BLaER1 treated with 17β-estradiol and CSF1 and Interleukin-3, amounts not matched to agents 10 nM and 100 nM (cell line): ENCODE measurements at regions not wholly inside any gene's neighbourhood (a gene's known extent, or its start where the extent isn't known, plus 50 kb on each side); places are given as distances from the start of the nearest gene placed in this dataset.

Source experiments
- H3K27ac ChIP-seq, 11 experiments: shearing (Covaris generic); formaldehyde crosslinking; 2 replicates each; pipeline ENCODE4 v1.8.1; 2022
- H3K27me3 ChIP-seq, 11 experiments: shearing (Covaris generic); formaldehyde crosslinking; 2 replicates each; pipeline ENCODE4 v1.8.1; 2022
- H3K36me3 ChIP-seq, 11 experiments: shearing (Covaris generic); formaldehyde crosslinking; 2 replicates each; pipeline ENCODE4 v1.8.1; 2022
- H3K4me1 ChIP-seq, 10 experiments: shearing (Covaris generic); formaldehyde crosslinking; 2 replicates each; pipeline ENCODE4 v1.8.1; 2022
- H3K4me2 ChIP-seq, 11 experiments: shearing (Covaris generic); formaldehyde crosslinking; 2 replicates each; pipeline ENCODE4 v1.8.1; 2022
- H3K4me3 ChIP-seq, 10 experiments: shearing (Covaris generic); formaldehyde crosslinking; 2 replicates each; pipeline ENCODE4 v1.8.1; 2022
- H3K9ac ChIP-seq, 11 experiments: shearing (Covaris generic); formaldehyde crosslinking; 2 replicates each; pipeline ENCODE4 v1.8.1; 2022
- H3K9me3 ChIP-seq, 11 experiments: shearing (Covaris generic); formaldehyde crosslinking; replicated peaks in 1 of 11; 2 replicates each; pipeline ENCODE4 v1.8.1; 2022
- H4K20me1 ChIP-seq, 11 experiments: shearing (Covaris generic); formaldehyde crosslinking; 2 replicates each; pipeline ENCODE4 v1.8.1; 2022
- Cebpa-rat ChIP-seq, 11 experiments: shearing (Covaris generic); IDR thresholded peaks; 2 replicates each; pipeline ENCODE4 v1.8.1; 2022

GRCh38 chr3:69650066-69650419 lies 89.2 kb upstream of the MITF start:
- no peak overlapping the region for H3K27ac ChIP-seq
- no peak overlapping the region for H3K9ac ChIP-seq
- H3K4me2 ChIP-seq = peak overlapping the region in 5 of 11 experiments; percentile 42 to 78 (median 71); a peak in 11 of 22 replicates

DNA sequence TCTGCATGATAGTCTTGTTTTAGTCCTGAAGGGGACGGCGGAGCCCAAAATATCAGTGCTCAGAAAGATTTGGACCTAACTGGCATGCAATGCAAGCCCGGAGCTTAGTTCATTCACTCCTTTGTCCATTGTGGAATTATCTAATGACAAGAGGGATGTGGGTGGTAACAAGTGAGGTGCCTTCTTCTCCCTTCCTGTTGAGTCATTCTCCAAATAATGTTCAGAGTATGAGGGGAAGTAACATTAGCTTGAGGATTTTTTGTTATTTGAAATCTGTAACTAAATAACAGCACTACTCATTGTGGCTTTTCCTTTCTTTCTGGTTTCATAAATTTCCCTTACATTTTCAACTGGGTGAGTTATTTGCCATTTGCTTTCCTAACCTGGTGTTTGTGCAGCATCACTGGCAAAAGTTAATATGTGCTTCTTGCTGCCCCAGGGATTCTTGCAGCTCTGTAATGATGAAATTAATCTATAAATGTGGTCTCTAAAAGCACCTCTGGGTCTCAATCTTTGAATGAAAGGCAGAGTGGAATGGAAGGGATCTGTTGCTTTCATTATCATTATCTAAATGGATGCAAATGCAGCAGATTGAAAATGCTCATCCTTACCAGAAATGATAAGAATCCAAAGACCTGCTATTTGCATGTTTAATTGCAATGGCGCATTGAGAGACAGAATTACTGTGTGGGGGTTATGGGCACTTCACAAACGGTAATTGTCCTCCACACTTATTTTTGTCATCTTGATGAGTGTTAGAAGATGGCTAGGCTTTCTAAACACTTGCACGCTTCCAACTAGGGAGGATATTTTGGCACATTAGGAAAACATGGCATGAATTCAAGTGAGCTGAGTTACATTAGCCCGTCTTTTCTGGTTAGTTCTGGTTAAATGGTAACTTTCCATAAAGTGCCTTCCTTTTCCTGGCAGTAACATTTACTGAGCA lies 89.9 kb upstream of the MITF start:
- H3K4me2 ChIP-seq = peak overlapping the region; percentile 42 to 78 (median 70)
- TF ChIP-seq Cebpa-rat (IDR thresholded peaks at IDR 0.05) = no peak
- H3K36me3 ChIP-seq = no peaks in the 10 kb centered on the region
- H3K9me3 ChIP-seq = peaks cover 0 to 7% (median 0%) of the 10 kb centered on the region in 11 experiments; a peak in 4 of 22 replicates
- peaks cover 33 to 70% (median 37%) of the 10 kb centered on the region in 10 experiments for H3K4me1 ChIP-seq
- H3K4me3 ChIP-seq = no peak overlapping the region
- H4K20me1 ChIP-seq = no peaks in the 10 kb centered on the region
- peak overlapping the region in 2 of 11 experiments; percentile 20 to 30; a peak in 3 of 22 replicates for H3K27ac ChIP-seq
- no peak overlapping the region for H3K9ac ChIP-seq
- H3K27me3 ChIP-seq = no peaks in the 10 kb centered on the region

More at GRCh38 chr3:69650066-69650419, 89.2 kb upstream of the MITF start:
- no peak for TF ChIP-seq Cebpa-rat (IDR thresholded peaks at IDR 0.05)
- no peaks in the 10 kb centered on the region for H3K27me3 ChIP-seq
- H3K4me3 ChIP-seq = no peak overlapping the region
- H3K9me3 ChIP-seq = peaks cover 0 to 7% (median 0%) of the 10 kb centered on the region in 11 experiments; a peak in 4 of 22 replicates
- H3K36me3 ChIP-seq = no peaks in the 10 kb centered on the region
- peaks cover 33 to 72% (median 37%) of the 10 kb centered on the region in 10 experiments for H3K4me1 ChIP-seq
- H4K20me1 ChIP-seq = no peaks in the 10 kb centered on the region

- H3K4me3 ChIP-seq = peak overlapping the region in 1 of 10 experiments; percentile 14; a peak in 1 of 20 replicates
- H3K27me3 ChIP-seq = no peaks in the 10 kb centered on the region
- H3K36me3 ChIP-seq = no peaks in the 10 kb centered on the region
- H3K9me3 ChIP-seq = peaks cover 0 to 7% (median 0%) of the 10 kb centered on the region in 11 experiments; a peak in 4 of 22 replicates
- peak overlapping the region; percentile 42 to 78 (median 70) for H3K4me2 ChIP-seq
- no peaks in the 10 kb centered on the region for H4K20me1 ChIP-seq
- H3K4me1 ChIP-seq = peaks cover 33 to 59% (median 35%) of the 10 kb centered on the region in 10 experiments
- peak overlapping the region in 1 of 11 experiments; percentile 7; a peak in 2 of 22 replicates for H3K9ac ChIP-seq
- peak overlapping the region in 9 of 11 experiments; percentile 5 to 52 (median 24); a peak in 11 of 22 replicates for H3K27ac ChIP-seq
- no peak; a peak in 1 of 22 replicates for TF ChIP-seq Cebpa-rat (IDR thresholded peaks at IDR 0.05)
Observed at GRCh38 chr3:69648126-69648525, 91.1 kb upstream of the MITF start.

- Histone ChIP-seq H3K27ac (peak overlapping the region in 9 of 11 experiments; percentile 5 to 52 (median 24); a peak in 10 of 22 replicates), H3K4me2 (peak overlapping the region; percentile 42 to 78 (median 70)), H3K4me3 (peak overlapping the region in 1 of 10 experiments; percentile 14; a peak in 1 of 20 replicates), H3K36me3 (no peaks in the 10 kb centered on the region), H3K27me3 (no peaks in the 10 kb centered on the region), H3K9me3 (peaks cover 0 to 7% (median 0%) of the 10 kb centered on the region in 11 experiments; a peak in 4 of 22 replicates), H3K4me1 (peaks cover 33 to 56% (median 35%) of the 10 kb centered on the region in 10 experiments), H3K9ac (peak overlapping the region in 1 of 11 experiments; percentile 7; a peak in 2 of 22 replicates), H4K20me1 (no peaks in the 10 kb centered on the region)
- TF ChIP-seq Cebpa-rat (IDR thresholded peaks at IDR 0.05) = peak in 4 of 11 experiments; percentile 16 to 55 (median 40); a peak in 5 of 22 replicates
Observed at GRCh38 chr3:69647511-69648110, 91.7 kb upstream of the MITF start.

DNA sequence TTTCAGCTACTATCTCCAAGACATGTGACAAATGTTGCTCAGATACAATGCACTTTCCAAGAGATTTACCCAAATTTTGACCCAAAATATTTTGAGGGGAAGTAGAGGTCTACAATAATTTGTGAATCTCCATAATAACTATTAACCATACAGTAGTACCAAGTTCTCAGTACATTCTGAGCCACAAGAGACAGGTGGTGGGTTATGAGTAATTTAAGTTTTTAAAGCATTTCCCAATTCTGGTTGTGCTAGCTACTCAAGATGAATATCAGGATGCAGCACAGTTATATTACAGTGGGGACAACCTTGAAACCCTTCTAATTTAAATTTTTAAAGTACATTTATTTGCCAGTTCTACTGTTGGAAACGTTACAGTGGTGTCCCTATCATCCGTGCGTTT lies 92.2 kb upstream of the MITF start:
- Histone ChIP-seq H3K4me3 (no peak overlapping the region), H4K20me1 (no peaks in the 10 kb centered on the region), H3K4me2 (peak overlapping the region in 10 of 11 experiments; percentile 1 to 78 (median 68); a peak in 15 of 22 replicates), H3K4me1 (peaks cover 33 to 50% (median 35%) of the 10 kb centered on the region in 10 experiments), H3K27me3 (no peaks in the 10 kb centered on the region), H3K9me3 (peaks cover 0 to 7% (median 0%) of the 10 kb centered on the region in 11 experiments; a peak in 4 of 22 replicates), H3K9ac (no peak overlapping the region), H3K27ac (peak overlapping the region in 2 of 11 experiments; percentile 40 to 52; a peak in 2 of 22 replicates), H3K36me3 (no peaks in the 10 kb centered on the region)
- no peak for TF ChIP-seq Cebpa-rat (IDR thresholded peaks at IDR 0.05)

DNA sequence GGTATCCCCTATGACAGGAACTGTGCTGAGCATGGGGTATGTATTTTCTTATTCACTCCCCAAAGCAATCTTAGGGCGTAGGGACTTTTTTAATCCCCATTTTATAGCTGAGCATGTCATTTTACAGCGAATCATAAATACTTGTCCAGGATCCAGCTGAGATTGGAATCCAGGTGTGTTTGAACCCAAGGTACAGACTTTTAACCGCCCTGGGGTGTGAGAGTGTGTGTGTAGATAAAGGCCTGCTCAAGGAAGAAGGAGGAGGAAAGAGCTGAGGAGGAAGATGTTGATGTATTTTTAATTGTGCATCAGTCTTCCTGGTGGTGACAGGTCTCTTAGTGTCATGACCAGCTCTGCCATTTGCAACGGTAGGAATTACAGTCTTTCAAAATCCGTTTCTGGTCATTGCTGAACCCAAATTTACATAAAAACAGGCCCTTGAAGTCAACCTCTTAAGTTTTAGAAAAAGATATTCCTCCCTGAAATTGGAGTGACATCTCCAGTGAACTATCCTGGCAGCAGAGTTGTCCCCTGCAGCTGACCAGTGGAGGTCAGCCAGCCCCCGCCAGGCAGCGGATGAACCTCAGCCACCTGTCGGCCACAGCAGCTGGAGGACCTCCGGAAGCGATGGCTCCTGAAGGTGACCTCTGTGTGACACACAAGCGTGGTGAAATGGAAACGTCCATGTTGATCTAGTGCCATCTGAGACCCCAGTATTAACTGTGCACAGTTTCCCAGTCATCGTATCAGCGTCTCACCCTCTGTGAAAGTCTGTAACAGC lies 92.8 kb upstream of the MITF start:
- Histone ChIP-seq H4K20me1 (no peaks in the 10 kb centered on the region), H3K4me3 (no peak overlapping the region)
- TF ChIP-seq Cebpa-rat (IDR thresholded peaks at IDR 0.05) = no peak

GRCh38 chr3:69642606-69643005 lies 96.7 kb upstream of the MITF start:
- peaks cover 0 to 10% (median 0%) of the 10 kb centered on the region in 11 experiments; a peak in 6 of 22 replicates for H3K9me3 ChIP-seq
- H3K36me3 ChIP-seq = no peaks in the 10 kb centered on the region
- H3K4me1 ChIP-seq = peaks cover 6 to 15% (median 10%) of the 10 kb centered on the region in 10 experiments
- no peak for TF ChIP-seq Cebpa-rat (IDR thresholded peaks at IDR 0.05)
- H4K20me1 ChIP-seq = no peaks in the 10 kb centered on the region
- no peak overlapping the region for H3K27ac ChIP-seq
- no peaks in the 10 kb centered on the region for H3K27me3 ChIP-seq
- no peak overlapping the region for H3K4me2 ChIP-seq
- H3K9ac ChIP-seq = no peak overlapping the region
- no peak overlapping the region for H3K4me3 ChIP-seq

More for the DNA sequence above, 92.8 kb upstream of the MITF start:
- no peak overlapping the region for H3K27ac ChIP-seq
- H3K9ac ChIP-seq = no peak overlapping the region
- H3K27me3 ChIP-seq = no peaks in the 10 kb centered on the region
- peaks cover 33 to 44% (median 35%) of the 10 kb centered on the region in 10 experiments for H3K4me1 ChIP-seq
- peaks cover 0 to 7% (median 0%) of the 10 kb centered on the region in 11 experiments; a peak in 4 of 22 replicates for H3K9me3 ChIP-seq
- H3K4me2 ChIP-seq = peak overlapping the region in 8 of 11 experiments; percentile 1 to 74 (median 68); a peak in 9 of 22 replicates
- no peaks in the 10 kb centered on the region for H3K36me3 ChIP-seq

DNA sequence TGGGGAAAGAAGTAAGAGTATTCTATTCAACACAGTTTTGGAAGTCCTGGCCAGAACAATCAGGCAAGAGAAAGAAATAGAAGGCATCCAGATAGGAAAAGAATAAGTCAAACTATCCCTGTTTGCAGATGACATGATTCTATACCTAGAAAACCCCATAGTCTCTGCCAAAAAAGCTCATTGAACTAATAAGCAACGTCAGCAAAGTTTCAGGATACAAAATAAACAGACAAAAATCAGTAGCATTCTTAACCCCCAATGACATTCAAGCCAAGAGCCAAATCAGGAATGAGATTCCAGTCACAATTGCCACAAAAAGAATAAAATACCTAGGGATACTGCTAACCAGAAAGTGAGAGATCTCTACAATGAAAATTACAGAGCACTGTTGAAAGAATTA lies 99.4 kb upstream of the MITF start:
- TF ChIP-seq Cebpa-rat (IDR thresholded peaks at IDR 0.05) = no peak
- H3K9me3 ChIP-seq = peaks cover 0 to 12% (median 0%) of the 10 kb centered on the region in 11 experiments; a peak in 8 of 22 replicates
- no peaks in the 10 kb centered on the region for H3K4me1 ChIP-seq
- no peak overlapping the region for H3K4me2 ChIP-seq
- H4K20me1 ChIP-seq = no peaks in the 10 kb centered on the region
- no peaks in the 10 kb centered on the region for H3K27me3 ChIP-seq
- no peak overlapping the region for H3K9ac ChIP-seq
- H3K36me3 ChIP-seq = no peaks in the 10 kb centered on the region
- no peak overlapping the region for H3K4me3 ChIP-seq
- H3K27ac ChIP-seq = no peak overlapping the region
